GM12878 (cell line): ENCODE measurements at regions not wholly inside any gene's neighbourhood (a gene's known extent, or its start where the extent isn't known, plus 50 kb on each side); places are given as distances from the start of the nearest gene placed in this dataset.

Experiments used
- ATAC-seq: fragments of 200-7000 bp; cut with Tn5 transposase; 3 replicates; pipeline ENCODE4 v1.9.1; 2020; ENCODE audit warnings: mild to moderate bottlenecking, moderate library complexity
- BruUV-seq: library from RNA; stranded (reverse); fragments of 400-500 nt; replicated peaks from 2 replicates; lab custom pipeline; 2021; lab: Mats Ljungman, UMichigan
- CTCF ChIA-PET: fragments of 300-600 bp; sonication (Branson Sonifier 250); formaldehyde crosslinking; extraction: SDS; loops from one replicate; lab custom pipeline; 2021; ENCODE audit warnings: inconsistent platforms; lab: Yijun Ruan, JAX
- POLR2A ChIA-PET: fragments of 350-600 bp; formaldehyde crosslinking; extraction: SDS; loops from one replicate; lab custom pipeline; 2021; ENCODE audit warnings: inconsistent platforms; lab: Charles Lee
- RAD21 ChIA-PET: fragments of 300-600 bp; sonication (Branson Sonifier 250); formaldehyde crosslinking; loops from one replicate; lab custom pipeline; 2023; ENCODE audit warnings: antibody characterized with exemption; ENCODE audit not compliant: unreplicated experiment; lab: Charles Lee
- SMC1A ChIA-PET: fragments of 300-600 bp; sonication (Branson Sonifier 250); formaldehyde crosslinking; loops from one replicate; lab custom pipeline; 2023; ENCODE audit not compliant: unreplicated experiment, uncharacterized antibody; lab: Charles Lee
- DNase-seq: peaks from one replicate; pipeline ENCODE4 v3.0.0-alpha.2; 2011; ENCODE audit warnings: low read depth, low spot score
- FAIRE-seq: peaks from 3 replicates; lab custom pipeline; 2011; peaks lifted over from hg19 to GRCh38; lab: Jason Lieb, UNC
- H2AFZ ChIP-seq: 2 replicates; pipeline ENCODE4 v1.6.0; 2011; ENCODE audit warnings: low read depth, low read length, control low read depth; ENCODE audit not compliant: control insufficient read depth
- H3K27ac ChIP-seq: 2 replicates; pipeline ENCODE4 v1.5.1; 2011; ENCODE audit warnings: control low read depth; ENCODE audit not compliant: control insufficient read depth, insufficient read depth
- H3K27me3 ChIP-seq, 2 experiments: replicated peaks in 1 of 2; 2 replicates each; pipeline versions ENCODE4 v1.6.0 to v1.6.1; 2011; ENCODE audit warnings: low read length in 1 of 2; ENCODE audit not compliant: control insufficient read depth in 2 of 2, insufficient read depth in 2 of 2
- H3K36me3 ChIP-seq, 2 experiments: 2 replicates each; pipeline ENCODE4 v1.5.1; 2011; ENCODE audit warnings: low read length in 1 of 2; ENCODE audit not compliant: control insufficient read depth in 2 of 2, insufficient read depth in 2 of 2
- H3K4me1 ChIP-seq: 2 replicates; pipeline ENCODE4 v1.6.1; 2011; ENCODE audit warnings: mild to moderate bottlenecking, low read length, moderate library complexity, mixed read lengths; ENCODE audit not compliant: control insufficient read depth, insufficient read depth
- H3K4me2 ChIP-seq: 2 replicates; pipeline ENCODE4 v1.6.0; 2011; ENCODE audit warnings: control low read depth; ENCODE audit not compliant: control insufficient read depth, insufficient read depth
- H3K4me3 ChIP-seq: fragments of 200-600 bp; sonication (generic); 2 replicates; pipeline ENCODE4 v1.5.1; 2016
- H3K79me2 ChIP-seq: 2 replicates; pipeline ENCODE4 v1.6.0; 2011; ENCODE audit warnings: low read length; ENCODE audit not compliant: control insufficient read depth, insufficient read depth
- H3K9ac ChIP-seq: 2 replicates; pipeline ENCODE4 v1.8.0; 2011; ENCODE audit warnings: low read length, control low read depth, mixed read lengths; ENCODE audit not compliant: control insufficient read depth, insufficient read depth
- H3K9me3 ChIP-seq: replicated peaks from 3 replicates; pipeline ENCODE4 v1.5.1; 2011; ENCODE audit warnings: mild to moderate bottlenecking, low read length; ENCODE audit not compliant: control insufficient read depth, insufficient read depth
- H4K20me1 ChIP-seq: 2 replicates; pipeline ENCODE4 v1.6.0; 2011; ENCODE audit not compliant: control insufficient read depth, insufficient read depth
- ASH2L ChIP-seq: fragments of 300-600, 200-600 bp; sonication (generic); IDR thresholded peaks from 2 replicates; pipeline ENCODE4 v1.6.1; 2017; ENCODE audit warnings: low read depth, mild to moderate bottlenecking, borderline replicate concordance
- ATF7 ChIP-seq: fragments of 450-650 bp; IDR thresholded peaks from 2 replicates; pipeline ENCODE4 v1.6.1; 2016; ENCODE audit warnings: low read depth, mild to moderate bottlenecking
- BACH1 ChIP-seq: fragments of 450-650 bp; IDR thresholded peaks from 2 replicates; pipeline ENCODE4 v1.6.1; 2017; ENCODE audit warnings: mild to moderate bottlenecking, borderline replicate concordance
- GABPA ChIP-seq: IDR thresholded peaks from 2 replicates; pipeline ENCODE4 v1.6.1; 2014; ENCODE audit warnings: antibody characterized with exemption, low read depth, mild to moderate bottlenecking, inconsistent platforms
- NR2C2 ChIP-seq: IDR thresholded peaks from 2 replicates; pipeline ENCODE4 v1.6.1; 2011; ENCODE audit warnings: borderline replicate concordance, low read depth; ENCODE audit not compliant: control insufficient read depth, insufficient read length
- PML ChIP-seq: IDR thresholded peaks from 2 replicates; pipeline ENCODE4 v1.6.1; 2012; ENCODE audit warnings: low read length, inconsistent platforms
- RBBP5 ChIP-seq: fragments of 200-600 bp; sonication (generic); conservative IDR thresholded peaks from 2 replicates; pipeline ENCODE4 v1.6.1; 2016
- SPI1 ChIP-seq: IDR thresholded peaks from 2 replicates; pipeline ENCODE4 v1.6.1; 2011; ENCODE audit warnings: low read depth, mild to moderate bottlenecking, low read length, moderate library complexity, borderline replicate concordance; ENCODE audit not compliant: insufficient read depth
- YBX1 ChIP-seq: fragments of 450-650 bp; IDR thresholded peaks from 2 replicates; pipeline ENCODE4 v1.6.1; 2016; ENCODE audit warnings: antibody characterized with exemption
- WGBS: methylation state at CpG from one replicate; pipeline ENCODE4 v1.1.6; 2016; ENCODE audit warnings: low lambda C conversion rate; ENCODE audit not compliant: insufficient replicate concordance, insufficient coverage; ENCODE audit errors: missing lambda C conversion rate; 5-methylcytosine and 5-hydroxymethylcytosine counted together
- in situ Hi-C: fragments of 300-500 bp; cut with MboI; formaldehyde crosslinking; loops from 9 replicates; pipeline ENCODE4 v1.14.3; 2018; ENCODE audit warnings: mixed read lengths
- intact Hi-C: fragments of 100-400 bp; cut with micrococcal nuclease; formaldehyde crosslinking; loops from one replicate; pipeline ENCODE4 v1.14.2; 2022; ENCODE audit not compliant: unreplicated experiment
- TF ChIP-seq, protein P1 (sequence below): IDR thresholded peaks from 2 replicates; pipeline ENCODE4 v1.6.1; 2012; ENCODE audit warnings: low read depth, low read length, improper control_type of control experiment

DNA sequence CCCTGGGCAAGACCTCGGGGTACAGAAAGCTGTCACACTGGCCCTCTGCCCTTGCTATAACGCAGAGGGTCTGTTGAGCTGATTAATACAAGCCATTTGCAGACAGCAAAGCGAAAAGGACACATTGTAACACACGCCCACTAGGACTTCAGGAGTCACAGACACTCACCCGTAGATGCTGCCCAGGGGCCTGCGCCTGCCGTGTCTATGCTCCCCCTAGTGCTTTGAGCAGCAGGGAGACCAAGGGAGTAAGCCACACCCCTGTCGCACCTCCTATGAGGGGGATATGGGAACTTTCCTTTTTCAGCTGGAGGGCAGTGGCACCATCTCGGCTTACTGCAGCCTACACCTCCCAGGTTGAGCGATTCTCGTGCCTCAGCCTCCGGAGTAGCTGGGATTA lies 1930.2 kb downstream of the OLFM4 start:
- no peak for DNase-seq
- H3K36me3 ChIP-seq: no peaks in the 10 kb centered on the region
- ChIA-PET RAD21 (no interaction called here), SMC1A (no interaction called here), CTCF (no interaction called here), POLR2A (no interaction called here)
- H3K27me3 ChIP-seq: no peaks in the 10 kb centered on the region
- no peak overlapping the region for H3K27ac ChIP-seq
- no peak for FAIRE-seq
- H3K4me2 ChIP-seq: no peak overlapping the region
- H3K4me1 ChIP-seq: no peaks in the 10 kb centered on the region
- no peaks in the 10 kb centered on the region; the same call in 2 of the 3 replicates for H3K9me3 ChIP-seq
- no peak for ATAC-seq
- TF ChIP-seq GABPA (no peak), PML (no peak), ASH2L (no peak)
- no peaks in the 10 kb centered on the region for H4K20me1 ChIP-seq
- in situ Hi-C loops: no loop called here
- no TSS peak for BruUV-seq
- WGBS: 42% methylated on average over 12 of the region's 12 CpGs
- intact Hi-C loops: no loop called here
- H3K9ac ChIP-seq: no peak overlapping the region
- no peak overlapping the region for H2AFZ ChIP-seq
- no peaks in the 10 kb centered on the region for H3K79me2 ChIP-seq
- H3K4me3 ChIP-seq: no peak overlapping the region

DNA sequence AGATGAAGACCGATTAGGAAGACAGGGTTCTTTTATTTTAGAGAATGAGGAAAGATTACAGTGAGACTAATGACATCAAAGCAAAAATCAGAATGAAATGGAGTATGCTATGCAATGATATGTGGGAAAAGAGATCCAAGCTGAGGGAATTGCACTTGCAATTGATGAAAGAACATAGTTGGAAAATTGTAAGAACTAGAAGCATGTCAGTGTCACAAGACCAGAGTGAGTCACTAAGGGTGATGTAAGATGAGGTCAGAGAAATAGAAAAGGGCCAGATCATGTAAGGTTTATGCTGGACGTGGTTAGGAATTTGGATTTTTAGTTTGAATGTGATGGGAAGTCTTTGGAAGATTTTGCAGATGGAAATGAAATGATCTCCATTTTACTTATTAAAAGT lies 1937.3 kb downstream of the OLFM4 start:
- POLR2A ChIA-PET: no interaction called here

More for the DNA sequence above, 1937.3 kb downstream of the OLFM4 start:
- Histone ChIP-seq H2AFZ (no peak overlapping the region), H3K4me2 (no peak overlapping the region), H3K4me1 (no peaks in the 10 kb centered on the region), H3K79me2 (no peaks in the 10 kb centered on the region), H3K9ac (no peak overlapping the region), H3K27me3 (no peaks in the 10 kb centered on the region), H3K27ac (no peak overlapping the region), H3K9me3 (no peaks in the 10 kb centered on the region; the same call in 2 of the 3 replicates), H4K20me1 (no peaks in the 10 kb centered on the region), H3K4me3 (no peak overlapping the region), H3K36me3 (no peaks in the 10 kb centered on the region)
- no peak for FAIRE-seq
- RAD21 ChIA-PET: no interaction called here
- in situ Hi-C loops (no loop called here), intact Hi-C loops (no loop called here)
- CTCF ChIA-PET: no interaction called here
- no peak for ATAC-seq
- TF ChIP-seq, protein P1, sequence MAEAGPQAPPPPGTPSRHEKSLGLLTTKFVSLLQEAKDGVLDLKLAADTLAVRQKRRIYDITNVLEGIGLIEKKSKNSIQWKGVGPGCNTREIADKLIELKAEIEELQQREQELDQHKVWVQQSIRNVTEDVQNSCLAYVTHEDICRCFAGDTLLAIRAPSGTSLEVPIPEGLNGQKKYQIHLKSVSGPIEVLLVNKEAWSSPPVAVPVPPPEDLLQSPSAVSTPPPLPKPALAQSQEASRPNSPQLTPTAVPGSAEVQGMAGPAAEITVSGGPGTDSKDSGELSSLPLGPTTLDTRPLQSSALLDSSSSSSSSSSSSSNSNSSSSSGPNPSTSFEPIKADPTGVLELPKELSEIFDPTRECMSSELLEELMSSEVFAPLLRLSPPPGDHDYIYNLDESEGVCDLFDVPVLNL: no peak
- TF ChIP-seq SPI1 (no peak), YBX1 (no peak), ATF7 (no peak), BACH1 (no peak), RBBP5 (no peak), NR2C2 (no peak)
- DNase-seq: no peak
- SMC1A ChIA-PET: no interaction called here
- no TSS peak for BruUV-seq
- WGBS: 17% methylated on average over 2 of the region's 2 CpGs
